IMR-90 (cell line): ENCODE measurements at regions not wholly inside any gene's neighbourhood (a gene's known extent, or its start where the extent isn't known, plus 50 kb on each side); places are given as distances from the start of the nearest gene placed in this dataset.

Experiments
- ATAC-seq: fragments of 200-7000 bp; cut with Tn5 transposase; 2 replicates; pipeline ENCODE4 v1.9.1; 2020; ENCODE audit warnings: low read depth, mild to moderate bottlenecking, moderate library complexity
- BruUV-seq: library from RNA; stranded (reverse); fragments of 400-500 nt; replicated peaks from 2 replicates; lab custom pipeline; 2021; lab: Mats Ljungman, UMichigan
- CTCF ChIA-PET: fragments of 300-600 bp; formaldehyde crosslinking; extraction: SDS; loops from one replicate; lab custom pipeline; 2021; ENCODE audit warnings: antibody characterized with exemption; lab: Yijun Ruan, JAX
- POLR2A ChIA-PET: fragments of 300-600 bp; sonication (Branson Sonifier 250); formaldehyde crosslinking; loops from one replicate; lab custom pipeline; 2022; ENCODE audit warnings: antibody characterized with exemption; ENCODE audit not compliant: unreplicated experiment; lab: Charles Lee
- DNase-seq: peaks from one replicate; pipeline ENCODE4 v3.0.0; 2013
- H2AFZ ChIP-seq: replicated peaks from 2 replicates; pipeline ENCODE3; 2013; ENCODE audit warnings: low read length, mild to moderate bottlenecking; ENCODE audit not compliant: poor library complexity
- H2AK5ac ChIP-seq: 2 replicates; pipeline ENCODE4 v1.6.1; 2013; ENCODE audit warnings: low read depth, low read length, inconsistent platforms
- H2AK9ac ChIP-seq: replicated peaks from 2 replicates; pipeline ENCODE3; 2013; ENCODE audit warnings: mild to moderate bottlenecking, low read depth, low read length, moderate library complexity; ENCODE audit not compliant: poor library complexity
- H2BK120ac ChIP-seq: 2 replicates; pipeline ENCODE4 v1.6.1; 2013; ENCODE audit warnings: low read depth, low read length, inconsistent platforms
- H2BK15ac ChIP-seq: 3 replicates; pipeline ENCODE4 v1.6.1; 2013; ENCODE audit warnings: low read depth, low read length, inconsistent platforms
- H2BK20ac ChIP-seq: 2 replicates; pipeline ENCODE4 v1.6.1; 2013; ENCODE audit warnings: low read depth, mild to moderate bottlenecking, inconsistent platforms, low read length, moderate library complexity
- H2BK5ac ChIP-seq: 2 replicates; pipeline ENCODE4 v1.6.1; 2013; ENCODE audit warnings: mild to moderate bottlenecking, low read depth, low read length, inconsistent platforms; ENCODE audit not compliant: poor library complexity, severe bottlenecking
- H3K14ac ChIP-seq: replicated peaks from 2 replicates; pipeline ENCODE4 v1.6.1; 2013; ENCODE audit warnings: low read depth, low read length, inconsistent platforms
- H3K18ac ChIP-seq: 2 replicates; pipeline ENCODE4 v1.6.1; 2013; ENCODE audit warnings: low read depth, low read length, control low read depth
- H3K23ac ChIP-seq: 2 replicates; pipeline ENCODE4 v1.6.1; 2013; ENCODE audit warnings: low read depth, low read length, inconsistent platforms
- H3K27ac ChIP-seq: 2 replicates; pipeline ENCODE4 v1.5.1; 2013; ENCODE audit warnings: mild to moderate bottlenecking, control low read depth, low read length; ENCODE audit not compliant: insufficient read depth
- H3K27me3 ChIP-seq: 2 replicates; pipeline ENCODE4 v1.6.1; 2013; ENCODE audit warnings: low read length; ENCODE audit not compliant: control insufficient read depth, insufficient read depth
- H3K36me3 ChIP-seq: 2 replicates; pipeline ENCODE4 v1.6.1; 2013; ENCODE audit warnings: low read length, mixed read lengths; ENCODE audit not compliant: control insufficient read depth, insufficient read depth
- H3K4ac ChIP-seq: 2 replicates; pipeline ENCODE4 v1.6.1; 2013; ENCODE audit warnings: low read depth, low read length, inconsistent platforms
- H3K4me1 ChIP-seq: 2 replicates; pipeline ENCODE4 v1.6.1; 2013; ENCODE audit warnings: low read length, mixed read lengths; ENCODE audit not compliant: control insufficient read depth, insufficient read depth
- H3K4me2 ChIP-seq: 2 replicates; pipeline ENCODE4 v1.6.1; 2013; ENCODE audit warnings: low read depth, mild to moderate bottlenecking, control low read depth, low read length, moderate library complexity
- H3K4me3 ChIP-seq: 2 replicates; pipeline ENCODE4 v1.5.1; 2013; ENCODE audit warnings: low read depth, mild to moderate bottlenecking, control low read depth, low read length, moderate library complexity; ENCODE audit not compliant: insufficient read depth
- H3K56ac ChIP-seq: 2 replicates; pipeline ENCODE4 v1.6.1; 2013; ENCODE audit warnings: low read length, inconsistent platforms; ENCODE audit not compliant: insufficient read depth; ENCODE audit errors: extremely low read depth
- H3K79me1 ChIP-seq, 2 experiments: 2 replicates each; pipeline ENCODE4 v1.6.1; 2013; ENCODE audit warnings: low read length in 2 of 2, inconsistent platforms in 1 of 2, low read depth in 1 of 2
- H3K9ac ChIP-seq: 2 replicates; pipeline ENCODE4 v1.6.1; 2013; ENCODE audit warnings: low read depth, low read length, control low read depth
- H3K9me1 ChIP-seq: 2 replicates; pipeline ENCODE4 v1.6.1; 2013; ENCODE audit warnings: low read length, inconsistent platforms; ENCODE audit not compliant: insufficient read depth
- H3K9me3 ChIP-seq: 2 replicates; pipeline ENCODE4 v1.6.1; 2013; ENCODE audit warnings: low read length; ENCODE audit not compliant: control insufficient read depth, insufficient read depth
- H4K20me1 ChIP-seq: 2 replicates; pipeline ENCODE4 v1.6.1; 2013; ENCODE audit warnings: low read length, inconsistent platforms; ENCODE audit not compliant: insufficient read depth
- H4K5ac ChIP-seq: 2 replicates; pipeline ENCODE4 v1.6.1; 2013; ENCODE audit warnings: mild to moderate bottlenecking, low read depth, low read length, control low read depth
- H4K8ac ChIP-seq, 2 experiments: 2 replicates each; pipeline ENCODE4 v1.6.1; 2013; ENCODE audit warnings: low read depth in 2 of 2, low read length in 2 of 2, control low read depth in 1 of 2, inconsistent platforms in 1 of 2
- H4K91ac ChIP-seq: 2 replicates; pipeline ENCODE4 v1.6.1; 2013; ENCODE audit warnings: low read depth, low read length, inconsistent platforms; ENCODE audit not compliant: insufficient read depth
- BHLHE40 ChIP-seq: fragments of 150-350 bp; IDR thresholded peaks from 2 replicates; pipeline ENCODE4 v1.6.1; 2016; ENCODE audit warnings: mild to moderate bottlenecking, low read depth, low read length
- CEBPB ChIP-seq: IDR thresholded peaks from 2 replicates; pipeline ENCODE4 v1.6.1; 2012; ENCODE audit warnings: low read depth, low read length, improper control_type of control experiment
- CHD1 ChIP-seq: IDR thresholded peaks from 2 replicates; pipeline ENCODE4 v1.6.1; 2012; ENCODE audit warnings: low read depth, low read length, improper control_type of control experiment
- FOS ChIP-seq: fragments of 150-350 bp; IDR thresholded peaks from 2 replicates; pipeline ENCODE4 v1.6.1; 2016; ENCODE audit warnings: low read depth, low read length
- MAFK ChIP-seq: IDR thresholded peaks from 2 replicates; pipeline ENCODE4 v1.6.1; 2012; ENCODE audit warnings: low read depth, low read length, improper control_type of control experiment
- MAZ ChIP-seq: IDR thresholded peaks from 2 replicates; pipeline ENCODE4 v1.6.1; 2012; ENCODE audit warnings: low read depth, mild to moderate bottlenecking, low read length, improper control_type of control experiment, moderate library complexity, borderline replicate concordance
- MXI1 ChIP-seq: IDR thresholded peaks from 2 replicates; pipeline ENCODE4 v1.6.1; 2012; ENCODE audit warnings: low read depth, mild to moderate bottlenecking, low read length, moderate library complexity, borderline replicate concordance
- NFE2L2 ChIP-seq: fragments of 150-350 bp; IDR thresholded peaks from 2 replicates; pipeline ENCODE4 v1.6.1; 2016; ENCODE audit warnings: low read depth, mild to moderate bottlenecking, low read length
- RFX5 ChIP-seq: IDR thresholded peaks from 2 replicates; pipeline ENCODE4 v1.8.0; 2012; ENCODE audit warnings: low read depth, mild to moderate bottlenecking, low read length, moderate library complexity
- SMC3 ChIP-seq: fragments of 150-350 bp; IDR thresholded peaks from 2 replicates; pipeline ENCODE4 v1.6.1; 2016; ENCODE audit warnings: low read depth, mild to moderate bottlenecking, antibody characterized with exemption, low read length, moderate library complexity
- USF2 ChIP-seq: fragments of 150-350 bp; IDR thresholded peaks from 2 replicates; pipeline ENCODE4 v1.6.1; 2017; ENCODE audit warnings: mild to moderate bottlenecking, antibody characterized with exemption, low read length, low read depth
- WGBS, 2 experiments: methylation state at CpG; one replicate each; pipeline versions ENCODE4 v1.1.5 to v1.1.7; 2013; ENCODE audit warnings: missing lambda C conversion rate in 2 of 2; ENCODE audit not compliant: insufficient read length in 1 of 2; ENCODE audit errors: extremely low coverage in 2 of 2; 5-methylcytosine and 5-hydroxymethylcytosine counted together
- dilution Hi-C: fragments of 300-500 bp; cut with HindIII; formaldehyde crosslinking; loops from one replicate; pipeline ENCODE4 v1.14.3; 2018; ENCODE audit warnings: low sequenced_read_pairs; ENCODE audit not compliant: unreplicated experiment
- in situ Hi-C: fragments of 300-500 bp; cut with MboI; formaldehyde crosslinking; loops from 3 replicates; pipeline ENCODE4 v1.14.3; 2019; ENCODE audit warnings: low sequenced_read_pairs, inconsistent platforms, mixed read lengths
- intact Hi-C: fragments of 100-400 bp; cut with micrococcal nuclease; formaldehyde crosslinking; loops from 2 replicates; pipeline ENCODE4 v1.10.0; 2022

GRCh38 chrX:7201496-7201895, 53.5 kb upstream of the PUDP start:
- Histone ChIP-seq H4K91ac (no peak overlapping the region), H3K9me3 (no peaks in the 10 kb centered on the region), H3K4ac (no peak overlapping the region), H3K4me2 (no peak overlapping the region), H3K4me1 (no peaks in the 10 kb centered on the region), H3K14ac (no peak overlapping the region), H3K23ac (no peak overlapping the region), H4K5ac (no peak overlapping the region), H3K56ac (no peak overlapping the region), H3K9me1 (no peaks in the 10 kb centered on the region), H3K27me3 (no peaks in the 10 kb centered on the region), H3K18ac (no peak overlapping the region), H3K4me3 (no peak overlapping the region), H2AK5ac (no peak overlapping the region), H2AFZ (no peak overlapping the region), H4K8ac (no peak overlapping the region), H2BK20ac (no peak overlapping the region), H2AK9ac (no peak overlapping the region), H4K20me1 (no peaks in the 10 kb centered on the region), H2BK120ac (no peak overlapping the region), H3K79me1 (no peaks in the 10 kb centered on the region), H2BK5ac (no peak overlapping the region), H3K27ac (no peak overlapping the region), H3K36me3 (no peaks in the 10 kb centered on the region), H2BK15ac (no peak overlapping the region), H3K9ac (no peak overlapping the region)
- CTCF ChIA-PET = no interaction called here
- TF ChIP-seq NFE2L2 (no peak), BHLHE40 (no peak), MAFK (no peak), CEBPB (no peak), SMC3 (no peak), RFX5 (no peak), USF2 (no peak), MAZ (no peak), MXI1 (no peak), FOS (no peak), CHD1 (no peak)
- DNase-seq (no peak), ATAC-seq (no peak)
- POLR2A ChIA-PET = no interaction called here
- intact Hi-C loops (no loop called here), in situ Hi-C loops (no loop called here), dilution Hi-C loops (no loop called here)
- no CpG with 5 or more reads among the region's 4 CpGs for WGBS, 2 experiments
- no TSS peak for BruUV-seq
